OCI-LY7 (cell line): ENCODE measurements at regions not wholly inside any gene's neighbourhood (a gene's known extent, or its start where the extent isn't known, plus 50 kb on each side); places are given as distances from the start of the nearest gene placed in this dataset.

Experiments used
- EZH2phosphoT487 ChIP-seq: fragments of 200-600 bp; sonication (generic); IDR thresholded peaks from 2 replicates; pipeline ENCODE4 v1.6.1; 2018; ENCODE audit warnings: low read depth, borderline replicate concordance, mild to moderate bottlenecking, mixed run types, antibody characterized with exemption, low read length, moderate library complexity, mixed read lengths
- TF ChIP-seq, protein P1 (sequence below): fragments of 200-600 bp; sonication (generic); conservative IDR thresholded peaks from 2 replicates; pipeline ENCODE4 v1.5.1; 2014; ENCODE audit warnings: mild to moderate bottlenecking, antibody characterized with exemption, low read length, moderate library complexity, mixed read lengths

DNA sequence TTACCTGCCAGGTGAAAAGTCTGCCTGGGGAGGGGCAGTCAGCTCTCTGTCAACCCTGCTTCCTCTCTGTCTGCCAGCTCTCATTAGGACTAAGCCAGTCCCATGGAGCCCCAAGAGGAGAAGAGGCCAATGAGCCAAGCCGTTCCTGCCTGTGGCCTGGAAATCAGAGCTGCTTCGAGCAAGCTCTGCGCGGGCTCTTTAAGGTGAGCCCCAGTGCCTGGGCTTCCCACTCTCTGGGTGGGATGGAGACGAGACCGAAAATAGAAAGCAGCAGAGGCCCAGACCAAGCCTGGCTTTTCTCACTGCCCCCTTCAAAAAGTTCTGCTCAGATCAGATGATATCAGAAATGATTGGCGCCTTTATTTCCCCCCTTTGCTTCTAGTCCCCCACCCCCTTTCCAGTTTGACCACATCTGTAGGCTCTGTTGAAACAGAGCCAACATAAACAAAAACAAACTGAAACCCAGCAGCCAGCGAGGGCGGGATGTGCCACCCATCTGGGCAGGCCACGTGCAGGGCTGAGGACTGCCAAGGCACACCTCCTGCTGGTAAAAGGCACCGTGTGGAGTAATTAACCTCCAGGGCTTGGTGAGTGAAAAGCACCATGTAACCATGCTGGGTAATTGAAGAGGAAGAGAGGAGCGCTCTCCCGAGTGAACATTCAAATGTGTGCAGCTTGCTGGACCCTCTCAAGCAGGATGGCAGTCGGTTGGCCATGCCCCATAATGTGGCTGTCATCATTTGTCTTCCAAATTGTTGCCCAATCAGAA, 471.0 kb upstream of the PROK2 start:
- TF ChIP-seq, protein P1, sequence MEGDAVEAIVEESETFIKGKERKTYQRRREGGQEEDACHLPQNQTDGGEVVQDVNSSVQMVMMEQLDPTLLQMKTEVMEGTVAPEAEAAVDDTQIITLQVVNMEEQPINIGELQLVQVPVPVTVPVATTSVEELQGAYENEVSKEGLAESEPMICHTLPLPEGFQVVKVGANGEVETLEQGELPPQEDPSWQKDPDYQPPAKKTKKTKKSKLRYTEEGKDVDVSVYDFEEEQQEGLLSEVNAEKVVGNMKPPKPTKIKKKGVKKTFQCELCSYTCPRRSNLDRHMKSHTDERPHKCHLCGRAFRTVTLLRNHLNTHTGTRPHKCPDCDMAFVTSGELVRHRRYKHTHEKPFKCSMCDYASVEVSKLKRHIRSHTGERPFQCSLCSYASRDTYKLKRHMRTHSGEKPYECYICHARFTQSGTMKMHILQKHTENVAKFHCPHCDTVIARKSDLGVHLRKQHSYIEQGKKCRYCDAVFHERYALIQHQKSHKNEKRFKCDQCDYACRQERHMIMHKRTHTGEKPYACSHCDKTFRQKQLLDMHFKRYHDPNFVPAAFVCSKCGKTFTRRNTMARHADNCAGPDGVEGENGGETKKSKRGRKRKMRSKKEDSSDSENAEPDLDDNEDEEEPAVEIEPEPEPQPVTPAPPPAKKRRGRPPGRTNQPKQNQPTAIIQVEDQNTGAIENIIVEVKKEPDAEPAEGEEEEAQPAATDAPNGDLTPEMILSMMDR: no peak
- no peak for TF ChIP-seq EZH2phosphoT487
